Activated CD4-positive, alpha-beta T cell treated with anti-CD3 and anti-CD28 coated beads, Interleukin-2, Interleukin-6, amounts not matched to agents 100 ng/mL and 50 ng/mL, durations not matched to agents 16 hours and 8 hours (primary cell): ENCODE measurements at regions not wholly inside any gene's neighbourhood (a gene's known extent, or its start where the extent isn't known, plus 50 kb on each side); places are given as distances from the start of the nearest gene placed in this dataset.

ENCODE experiments used
- DNase-seq: peaks from one replicate; pipeline ENCODE4 v3.0.0-alpha.2; 2020

DNA sequence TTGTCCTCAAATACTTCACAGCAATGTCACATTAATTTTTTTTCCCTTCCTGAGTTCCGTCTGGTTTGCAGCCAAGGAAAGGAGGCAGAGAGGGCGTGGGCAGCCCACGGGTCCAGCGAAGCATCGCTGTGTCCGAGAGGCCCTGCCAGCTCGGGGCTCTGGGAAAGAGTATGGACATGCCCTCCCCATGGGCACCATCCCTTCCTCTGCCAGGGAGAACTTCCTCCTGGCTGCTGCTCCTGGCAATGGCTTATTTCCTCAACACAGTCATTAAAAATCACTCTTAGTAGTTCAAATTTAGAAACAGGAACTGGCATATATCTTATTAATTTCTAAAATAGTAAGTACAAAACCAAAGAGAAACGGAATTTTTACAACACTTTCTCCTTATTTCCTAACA, 115.4 kb downstream of the RIPK4 start:
- DNase-seq = no peak

DNA sequence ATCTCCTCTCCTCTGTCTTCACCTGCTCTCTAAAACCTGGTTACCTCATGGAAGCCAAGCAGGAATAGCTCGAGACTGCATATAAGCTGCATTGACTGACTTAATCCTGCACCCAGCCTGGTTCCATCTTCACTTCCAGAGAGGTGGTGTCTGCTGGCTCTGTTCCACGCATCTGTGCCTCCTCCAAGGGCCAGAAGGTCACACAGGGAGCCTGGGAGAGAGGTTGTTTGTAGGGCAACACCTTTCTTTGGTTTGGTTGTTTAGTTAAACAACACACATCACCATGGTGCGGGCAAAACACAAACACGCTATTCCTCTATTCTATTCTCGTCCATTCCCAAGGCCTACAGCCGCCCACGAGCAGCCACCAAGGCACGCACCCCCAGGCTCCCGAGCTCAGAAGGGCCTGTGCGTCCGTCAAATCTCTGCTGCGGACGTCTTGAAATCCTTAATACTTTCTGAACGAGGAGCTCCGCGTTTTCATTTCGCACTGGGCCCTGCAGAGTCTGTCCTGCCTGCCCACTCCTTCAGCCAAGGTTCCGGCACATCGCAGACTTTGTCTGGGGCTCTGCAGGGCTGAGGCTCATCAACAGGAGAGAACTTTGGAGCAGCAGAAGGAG, 116.2 kb downstream of the RIPK4 start:
- no peak for DNase-seq

DNA sequence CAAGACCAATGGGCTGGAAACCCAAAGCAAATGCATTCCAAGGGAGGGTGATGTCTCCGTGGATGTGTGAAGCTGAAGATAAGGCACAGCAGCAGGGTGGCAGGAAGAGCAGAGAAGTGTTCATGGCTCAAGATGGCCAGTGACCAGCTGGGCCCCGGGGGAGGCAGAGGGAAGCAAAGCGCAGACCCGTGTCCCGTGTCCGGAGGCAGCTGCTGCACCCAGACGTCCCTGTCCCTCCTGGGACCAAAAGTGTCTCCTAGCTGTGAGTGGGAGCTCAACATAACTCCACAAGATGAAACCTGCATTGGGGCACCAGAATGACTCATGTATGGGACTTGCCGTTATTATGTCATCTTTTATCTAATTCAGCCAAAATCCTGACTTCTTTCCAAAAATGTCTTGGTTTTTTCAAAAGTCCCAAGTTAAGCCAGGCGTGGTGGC, 118.2 kb downstream of the RIPK4 start:
- no peak for DNase-seq

DNA sequence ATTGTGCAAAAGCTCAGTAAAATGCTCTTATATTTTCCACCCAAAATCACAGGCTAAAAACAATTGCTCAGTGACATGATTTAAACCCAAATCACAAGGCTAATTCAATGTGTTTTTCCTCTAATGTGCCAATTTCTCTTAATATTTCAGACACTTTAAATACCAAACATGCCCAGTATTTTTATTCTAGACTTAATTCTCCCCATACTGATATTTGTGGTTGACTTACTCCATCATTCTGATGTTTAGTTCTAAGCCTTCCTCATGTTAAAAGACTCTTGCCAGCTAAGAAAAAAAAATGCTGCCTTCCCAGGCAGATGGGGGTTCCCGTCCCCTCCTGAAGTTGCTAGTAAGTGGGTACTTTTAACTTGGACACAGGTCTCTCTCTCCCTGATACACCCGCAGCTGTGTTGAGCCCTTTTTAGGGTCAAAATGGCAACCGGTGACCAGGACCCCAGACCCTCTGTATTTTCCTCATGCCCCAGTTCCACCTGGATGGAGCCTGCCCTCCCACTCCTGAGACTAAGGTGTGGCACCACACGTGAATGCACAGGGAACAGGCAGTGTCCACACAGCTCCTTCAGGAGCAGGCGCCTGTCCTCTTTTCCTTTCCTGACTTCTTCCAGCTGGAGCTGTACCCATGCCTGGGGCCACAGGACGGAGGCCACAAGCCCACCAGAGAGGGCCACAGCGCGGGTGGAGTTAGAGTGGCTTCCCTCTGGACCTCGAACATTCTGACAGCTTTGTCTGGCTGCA, 118.9 kb downstream of the RIPK4 start:
- DNase-seq = no peak

DNA sequence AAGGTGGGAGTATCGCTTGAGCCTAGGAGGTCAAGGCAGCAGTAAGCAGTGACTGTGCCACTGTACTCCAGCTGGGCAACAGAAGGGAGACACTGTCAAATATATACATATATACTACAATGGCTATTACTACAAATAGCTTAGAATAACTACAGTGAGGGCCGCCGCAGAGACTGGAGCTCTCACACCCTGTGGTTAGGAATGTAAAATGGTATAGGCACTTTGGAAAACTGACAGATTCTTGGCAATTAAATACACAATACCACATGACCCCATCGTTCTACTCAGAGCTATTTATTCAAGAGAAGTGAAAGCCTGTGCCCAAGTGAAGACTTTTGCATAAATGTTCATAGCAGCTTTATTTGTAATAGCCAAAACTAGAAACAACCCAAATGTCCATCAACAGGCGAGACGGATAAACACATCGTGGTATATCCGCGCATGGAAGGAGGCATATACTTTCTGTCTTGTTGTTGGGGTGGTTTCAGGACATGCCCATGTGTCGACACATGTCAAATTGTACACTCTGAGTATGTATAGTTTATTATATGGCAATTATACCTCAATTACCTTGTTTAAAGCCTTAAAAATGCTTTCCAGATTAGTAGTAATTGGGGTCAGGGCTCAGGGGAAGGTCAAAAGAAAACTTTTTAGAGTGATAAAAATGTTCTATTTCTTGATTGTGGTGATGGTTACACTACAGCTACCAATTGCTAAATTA, 123.4 kb downstream of the RIPK4 start:
- DNase-seq = no peak

DNA sequence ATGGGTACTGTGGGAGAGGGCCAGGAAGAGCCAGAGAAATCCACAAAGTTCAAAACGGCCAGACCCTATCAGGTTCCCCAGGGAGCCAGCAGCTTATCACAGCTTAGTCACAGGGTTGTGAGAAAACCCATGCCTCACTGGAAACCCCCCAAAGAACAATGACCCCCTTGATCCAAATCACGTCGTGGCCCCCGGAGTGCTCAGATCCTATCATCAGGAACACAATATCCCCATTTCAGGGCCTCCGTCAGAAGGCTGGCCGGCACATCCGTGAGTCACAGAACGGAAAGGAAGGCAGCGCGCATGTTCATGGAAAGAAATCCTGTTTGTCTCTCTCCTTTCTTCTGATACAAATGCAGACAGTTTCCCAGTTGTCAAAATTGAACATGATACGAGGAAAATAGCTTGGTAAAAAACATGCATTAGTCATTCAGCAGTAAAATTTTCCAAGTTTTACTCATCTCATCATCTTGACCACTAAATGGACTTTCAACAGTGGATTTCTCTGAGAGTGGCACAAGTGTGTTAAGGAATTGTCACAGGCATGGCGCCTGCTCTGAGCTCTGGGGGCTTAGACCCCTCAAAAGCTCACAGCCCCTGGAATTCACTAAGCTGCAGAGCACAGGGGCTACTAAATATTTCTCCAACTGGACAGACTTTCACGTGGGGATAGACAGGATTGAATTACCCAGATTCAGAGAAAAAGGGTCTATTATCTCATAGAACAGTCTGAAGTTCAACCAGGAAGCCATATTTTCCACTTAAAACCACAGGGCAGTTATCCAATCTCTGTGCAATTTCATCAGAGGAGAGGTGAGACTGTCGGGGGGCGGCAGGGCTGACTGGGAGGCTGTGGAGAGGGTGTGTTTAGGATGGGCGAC, 124.8 kb downstream of the RIPK4 start:
- no peak for DNase-seq

DNA sequence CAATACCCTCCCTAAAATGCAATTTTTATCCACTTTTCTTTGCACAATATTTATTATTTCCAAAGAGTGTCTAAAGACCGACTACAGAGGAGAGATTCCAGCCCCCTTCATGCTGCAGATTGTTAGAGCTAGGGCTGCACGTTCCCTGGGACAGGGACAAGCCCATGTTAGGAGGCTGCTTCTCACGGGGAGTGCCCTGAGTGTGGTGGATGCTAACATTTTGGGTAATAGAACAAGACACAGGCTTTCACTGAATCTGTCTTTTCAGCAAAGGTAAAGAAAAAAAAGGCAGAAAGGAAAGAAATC, 125.4 kb downstream of the RIPK4 start:
- DNase-seq = no peak

DNA sequence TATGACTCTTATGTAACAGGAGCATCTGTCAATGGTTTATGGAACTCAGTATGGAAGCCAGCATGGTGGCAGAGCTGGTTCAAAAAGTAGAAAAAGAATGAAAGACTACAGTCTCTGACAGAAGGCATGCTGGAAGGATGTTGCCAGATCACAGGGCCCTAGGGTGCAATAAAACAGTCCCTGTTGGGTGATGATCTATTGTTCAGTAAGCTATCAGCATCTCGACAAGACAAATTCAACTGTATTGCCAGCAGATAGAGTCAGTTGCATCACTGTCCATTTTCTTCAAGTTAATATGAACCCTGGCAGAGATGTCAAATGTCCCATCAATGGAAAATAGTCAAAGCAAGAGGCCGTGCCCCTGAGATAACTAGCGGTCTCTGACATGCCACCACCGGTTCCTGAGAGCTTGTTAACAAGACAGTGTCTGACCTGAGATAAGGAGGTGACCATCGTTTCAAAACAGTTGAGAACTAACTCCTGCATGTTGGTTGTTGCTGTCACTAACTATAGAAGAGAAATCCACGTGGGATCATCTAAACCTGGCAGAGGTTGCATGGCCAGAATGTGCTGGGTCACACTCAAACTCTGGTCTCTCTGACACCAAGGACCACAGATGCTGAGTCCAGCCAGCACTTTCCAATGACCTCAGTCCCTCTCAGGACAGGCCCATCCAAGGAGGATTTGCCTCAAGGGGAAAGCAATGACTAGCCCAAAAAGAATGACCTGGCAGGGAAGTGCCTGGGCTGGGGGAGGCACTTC, 125.9 kb downstream of the RIPK4 start:
- DNase-seq = no peak

DNA sequence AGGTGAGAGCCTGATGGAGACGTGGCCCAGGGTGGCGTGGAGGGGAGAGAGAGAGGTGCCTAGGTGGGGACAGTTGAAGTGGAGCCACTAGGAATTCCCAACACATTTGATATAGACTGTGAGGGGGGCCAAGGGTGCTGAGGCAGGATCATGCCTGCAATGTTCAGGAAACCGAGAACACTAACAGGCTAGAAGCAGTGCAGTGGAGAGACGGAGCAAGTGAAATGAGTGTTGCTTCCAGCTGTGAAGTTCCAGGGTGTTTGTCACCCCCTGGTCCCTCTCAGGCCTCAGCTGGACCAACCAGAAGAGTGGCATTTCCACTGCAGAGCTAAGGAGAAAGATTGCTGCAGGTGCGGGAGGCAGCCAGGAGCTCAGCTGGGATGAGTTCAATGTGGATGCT, 127.1 kb downstream of the RIPK4 start:
- no peak for DNase-seq

DNA sequence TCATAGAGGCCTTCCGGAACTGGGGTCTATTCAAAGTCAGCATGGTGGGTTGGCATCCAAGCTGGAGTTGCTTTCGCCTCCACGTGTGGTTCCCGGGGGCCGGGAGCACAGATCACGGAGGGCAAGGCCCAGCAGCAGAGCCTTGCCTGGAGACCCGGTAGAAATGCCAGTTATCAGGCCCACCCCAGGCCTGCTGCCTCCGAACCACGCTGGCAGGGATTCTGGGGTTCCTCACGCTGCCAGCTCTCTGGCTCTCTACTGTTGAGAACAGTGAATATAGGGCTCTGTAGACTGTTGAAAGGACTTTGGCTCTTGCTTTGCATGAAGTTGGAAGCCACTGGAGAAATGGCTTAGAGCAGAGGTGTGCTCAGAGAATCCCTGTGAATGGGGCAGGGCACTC, 127.5 kb downstream of the RIPK4 start:
- no peak for DNase-seq

DNA sequence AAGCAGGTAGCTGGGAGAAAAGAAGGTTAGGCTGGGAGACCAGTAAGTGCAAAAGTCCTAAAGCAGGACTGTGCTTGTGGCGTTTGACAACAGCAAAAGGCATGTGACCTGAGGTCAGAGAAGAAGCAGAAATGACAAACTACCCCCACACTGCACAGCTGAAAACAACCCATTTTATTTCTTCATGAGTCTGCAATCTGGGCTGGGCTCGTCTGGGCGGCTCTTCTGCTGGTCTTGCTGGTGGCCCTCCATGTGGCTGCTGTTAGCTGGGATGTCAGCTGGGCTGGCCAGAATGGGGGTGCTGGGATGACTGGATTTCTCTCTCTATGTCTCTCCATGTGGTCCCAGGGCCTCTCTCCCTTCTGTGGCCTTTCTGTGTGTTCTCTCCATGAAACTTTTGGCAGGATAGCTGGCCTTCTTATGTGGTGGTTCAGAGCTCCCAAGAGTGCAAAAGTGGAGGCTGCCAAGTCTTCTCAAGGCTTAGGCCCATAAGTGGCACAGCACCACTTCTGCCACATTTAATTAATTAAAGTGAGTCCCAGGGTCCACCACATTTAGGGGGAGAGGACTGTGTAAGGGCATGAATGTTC, 128.6 kb downstream of the RIPK4 start:
- DNase-seq = no peak

DNA sequence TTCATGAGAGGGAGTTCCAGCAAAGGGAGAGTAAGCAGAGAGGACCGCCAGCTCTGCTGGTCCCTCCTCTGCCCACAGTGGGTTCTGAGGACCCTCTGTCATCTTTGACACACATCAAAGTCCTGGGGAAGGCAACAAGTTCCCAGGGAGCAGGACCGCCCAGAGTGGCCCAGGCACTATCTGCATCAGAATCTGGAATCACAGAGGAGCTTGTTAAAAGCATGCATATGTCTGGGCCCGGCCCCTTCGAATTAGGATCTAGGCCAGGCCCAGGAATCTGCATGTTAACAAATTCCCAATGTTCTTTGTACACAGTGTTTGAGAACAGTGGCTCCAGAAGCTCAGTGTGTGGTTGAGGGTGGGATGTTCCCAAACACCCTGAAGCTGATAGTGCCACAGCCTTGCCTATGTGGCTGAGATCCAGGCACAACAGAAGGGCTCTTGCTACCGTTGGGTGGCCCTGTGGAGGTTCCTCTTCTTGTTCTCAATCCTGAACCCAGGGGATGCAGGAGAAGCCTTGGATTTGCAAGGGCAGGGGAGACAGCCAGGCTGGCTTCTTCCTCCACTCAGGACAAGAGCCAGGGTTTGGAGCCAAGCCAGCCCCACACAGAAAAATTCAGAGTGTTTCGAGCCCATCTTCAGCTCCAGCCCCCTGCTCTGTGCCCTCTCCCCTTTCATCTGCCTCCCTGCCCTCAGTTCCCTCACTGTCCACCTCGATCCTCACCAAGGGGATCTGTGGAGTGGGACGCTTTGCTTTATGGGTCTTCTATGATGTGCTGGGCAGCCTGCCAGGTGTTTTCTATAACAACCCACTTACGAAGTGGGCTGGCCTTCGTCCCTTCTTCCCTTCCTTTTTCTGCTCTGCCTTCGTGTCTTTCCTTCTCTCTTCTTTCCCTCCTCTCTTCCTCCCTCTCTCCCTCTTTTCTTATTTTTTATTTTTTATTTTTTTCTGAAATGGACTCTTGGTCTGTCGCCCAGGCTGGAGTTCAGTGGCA, 129.0 kb upstream of the TMPRSS2 start:
- no peak for DNase-seq

DNA sequence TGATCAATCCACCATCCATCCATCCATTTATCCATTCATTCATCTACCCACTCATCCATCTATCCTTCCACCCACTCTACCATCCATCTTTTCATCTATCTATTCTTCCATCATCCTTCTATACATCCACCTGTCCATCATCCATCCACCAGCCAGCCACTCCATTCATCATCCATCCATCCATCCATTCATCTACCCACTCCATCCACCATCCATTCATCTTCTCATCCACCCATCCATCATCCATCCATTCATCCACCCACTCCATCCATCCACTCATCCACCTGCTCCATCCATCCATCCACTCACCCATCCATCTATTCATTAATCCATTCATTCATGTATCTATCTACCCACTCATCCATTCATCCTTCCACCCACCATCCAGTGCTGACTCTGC, 127.9 kb upstream of the TMPRSS2 start:
- no peak for DNase-seq

DNA sequence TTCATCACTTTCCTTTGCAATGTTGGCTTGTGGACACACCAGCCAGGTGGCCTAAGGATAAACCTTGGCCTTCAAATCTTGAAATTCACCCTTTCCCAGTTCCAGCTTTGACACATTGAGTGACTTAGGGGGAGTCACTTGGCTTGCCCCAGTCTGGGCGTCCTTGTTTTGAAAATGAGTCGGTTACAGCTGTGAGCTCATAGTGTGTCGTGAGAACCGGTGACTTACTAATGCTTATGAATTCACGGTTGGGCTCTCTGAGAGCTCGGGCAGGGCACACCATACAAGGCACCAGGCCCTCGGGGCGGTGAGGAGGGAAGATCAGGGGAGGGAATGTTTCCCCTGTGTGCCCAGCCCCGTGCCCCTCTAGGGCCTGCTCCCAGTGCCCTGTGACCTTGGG, 126.9 kb upstream of the TMPRSS2 start:
- no peak for DNase-seq

DNA sequence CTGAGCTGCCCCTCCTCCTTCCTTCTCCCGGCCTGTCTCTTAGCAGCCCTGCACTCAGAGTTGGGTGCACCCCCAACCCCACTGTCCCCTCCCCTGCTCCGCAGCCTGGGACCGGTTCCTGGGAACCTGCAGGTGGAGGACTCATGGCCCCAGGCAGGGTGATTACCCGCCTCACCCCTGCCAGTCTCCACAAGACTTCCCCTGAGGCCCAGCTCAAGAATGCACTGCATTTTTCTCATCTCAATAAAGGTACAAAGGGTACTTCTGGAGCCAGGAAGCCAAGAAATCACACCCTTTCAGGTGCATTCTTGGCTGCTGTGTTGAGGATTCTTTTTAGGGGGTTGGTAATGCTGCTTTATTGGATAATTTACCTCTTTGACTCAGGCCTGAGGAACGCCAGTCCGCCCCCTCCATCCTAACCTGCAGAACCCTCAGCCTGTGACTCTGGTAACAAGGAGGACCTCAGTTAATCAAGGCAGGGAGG, 126.3 kb upstream of the TMPRSS2 start:
- no peak for DNase-seq

DNA sequence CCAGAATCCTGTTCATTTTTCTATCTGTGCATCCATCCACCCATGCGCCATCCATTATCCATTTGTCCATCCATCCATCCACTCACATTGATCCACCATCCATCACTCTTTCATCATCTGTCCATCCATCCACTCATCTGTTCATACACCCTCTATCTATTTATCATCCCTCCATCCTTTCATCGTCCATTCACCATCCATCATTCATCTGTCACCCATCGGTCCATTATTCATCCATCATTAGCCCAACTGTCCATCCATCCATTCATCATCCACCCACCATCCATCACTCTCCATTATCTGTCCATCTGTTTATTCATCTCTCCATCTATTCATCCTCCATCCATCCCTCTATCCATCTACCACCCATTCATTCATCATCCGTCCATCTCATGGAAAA, 125.7 kb upstream of the TMPRSS2 start:
- DNase-seq = no peak

DNA sequence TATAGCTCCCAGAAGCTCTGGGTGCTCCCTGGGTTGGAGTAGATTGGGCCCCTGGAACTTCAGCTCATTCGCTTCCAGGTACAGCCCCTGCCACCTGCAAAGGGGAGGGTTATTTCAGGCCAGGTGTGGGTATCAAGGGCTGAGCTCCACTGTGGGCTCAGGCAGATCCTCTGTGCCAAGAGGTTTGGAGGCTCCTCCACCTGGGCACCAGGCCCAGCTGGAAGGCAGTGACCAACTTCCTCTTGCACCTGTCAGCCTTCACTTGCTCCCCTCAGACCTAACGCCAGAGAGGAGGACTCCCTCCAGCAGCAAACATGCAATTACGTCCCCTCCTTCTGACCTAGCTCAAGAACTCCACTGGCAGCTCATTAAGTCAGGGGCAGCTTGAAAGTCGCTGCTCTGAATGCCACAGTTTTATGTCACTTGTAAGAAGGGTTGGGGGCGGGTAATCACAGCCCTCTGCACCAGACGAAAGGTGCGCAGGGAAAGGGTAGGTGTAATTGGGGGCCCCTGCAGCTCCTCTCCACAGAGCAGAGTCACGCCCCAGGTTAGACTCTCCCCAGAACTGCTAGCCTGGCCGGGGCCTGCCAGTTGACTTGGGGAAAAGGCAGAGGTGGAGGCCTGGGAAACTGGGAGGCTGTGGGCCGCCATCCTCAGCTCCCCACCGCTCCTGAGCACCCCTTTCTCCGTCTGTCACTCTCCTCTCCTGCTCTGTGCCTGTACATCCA, 125.0 kb upstream of the TMPRSS2 start:
- DNase-seq = no peak

DNA sequence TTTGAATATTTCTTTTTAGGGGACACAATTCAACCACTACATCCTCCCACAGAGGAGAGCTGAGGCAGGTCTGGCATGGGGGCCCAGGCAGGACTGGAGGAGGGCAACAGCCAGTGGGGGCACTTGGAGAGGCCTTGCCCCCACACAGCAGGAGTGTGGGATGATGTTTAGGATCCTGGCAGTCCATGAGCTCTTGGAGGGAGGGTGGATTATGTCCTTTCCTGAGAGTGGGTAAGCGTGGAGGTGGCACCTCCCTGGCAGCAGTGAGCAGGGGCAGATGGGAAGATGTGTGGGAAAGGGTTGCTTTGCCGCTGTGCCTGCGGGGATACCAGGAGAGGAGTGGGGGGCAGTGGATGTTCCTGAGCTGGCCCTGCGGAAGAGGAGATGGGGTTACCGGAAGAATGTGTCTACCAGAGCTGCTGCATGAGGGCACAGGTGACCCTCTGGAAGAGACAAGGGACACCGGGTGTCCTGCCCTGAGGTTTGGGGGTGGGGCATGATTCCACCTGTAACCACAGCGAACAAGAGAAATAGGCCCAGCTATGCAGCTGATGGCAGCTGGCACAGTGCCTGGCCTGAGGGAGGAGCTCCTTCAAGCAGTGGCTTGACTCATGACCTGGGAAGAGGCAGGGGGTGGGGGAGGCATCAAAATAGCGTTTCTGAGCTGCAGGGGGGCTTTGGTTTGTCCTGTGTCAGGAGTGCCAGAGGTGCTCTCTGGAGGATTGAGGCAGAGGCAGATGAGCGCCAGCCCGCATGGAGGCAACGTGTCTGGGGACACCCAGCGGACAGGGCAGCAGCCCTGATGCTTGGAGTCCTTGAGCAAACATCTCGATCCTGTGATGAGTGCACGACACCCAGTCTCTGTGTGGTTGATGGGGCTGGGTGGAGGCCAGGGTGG, 123.9 kb upstream of the TMPRSS2 start:
- DNase-seq = no peak

DNA sequence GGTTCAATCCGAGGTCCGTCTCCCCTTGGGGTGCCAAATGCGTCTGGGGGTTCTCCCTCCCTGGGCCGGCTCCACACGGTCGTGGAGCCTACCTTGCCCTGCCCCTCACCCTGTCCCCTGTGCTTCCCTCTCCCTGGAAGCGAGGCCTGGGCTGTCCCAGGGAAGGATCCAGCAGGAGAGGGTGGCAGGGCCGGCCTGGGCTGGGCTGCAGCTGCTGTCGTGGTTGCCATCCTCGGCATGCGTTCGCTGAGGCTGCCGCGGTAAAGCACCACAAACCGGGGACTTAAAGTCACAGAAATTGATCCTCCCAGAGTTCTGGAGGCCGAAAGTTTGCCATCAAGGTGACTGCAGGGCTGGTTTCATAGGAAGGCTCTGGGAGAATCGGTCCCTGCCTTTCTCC, 123.0 kb upstream of the TMPRSS2 start:
- DNase-seq = no peak
